Activated naive CD8-positive, alpha-beta T cell treated with anti-CD3 and anti-CD28 coated beads, Interleukin-2, amount 50 U/mL, for 24 hours (primary cell): ENCODE measurements at regions not wholly inside any gene's neighbourhood (a gene's known extent, or its start where the extent isn't known, plus 50 kb on each side); places are given as distances from the start of the nearest gene placed in this dataset.
A peak's percentile ranks its signal among the peaks of the same experiment; 100 is the strongest.

ENCODE experiments used
- ATAC-seq: fragments of 150-1000 bp; cut with Tn5 transposase; one replicate; pipeline ENCODE4 v1.10.0; 2021
- DNase-seq: peaks from one replicate; pipeline ENCODE4 v3.0.0; 2021
- H3K27ac Mint-ChIP-seq: one replicate; pipeline ENCODE4 v1.8.0; 2021; ENCODE audit warnings: mild to moderate bottlenecking, mixed read lengths
- H3K27me3 Mint-ChIP-seq: one replicate; pipeline ENCODE4 v1.8.0; 2021; ENCODE audit warnings: mixed read lengths
- H3K36me3 Mint-ChIP-seq: one replicate; pipeline ENCODE4 v1.8.0; 2021; ENCODE audit warnings: low read depth, mixed read lengths
- H3K4me1 Mint-ChIP-seq: one replicate; pipeline ENCODE4 v1.8.0; 2021; ENCODE audit warnings: mixed read lengths
- H3K4me3 Mint-ChIP-seq: one replicate; pipeline ENCODE4 v1.8.0; 2021; ENCODE audit warnings: mild to moderate bottlenecking, moderate library complexity, mixed read lengths
- H3K9me3 Mint-ChIP-seq: one replicate; pipeline ENCODE4 v1.8.0; 2021; ENCODE audit warnings: mixed read lengths

DNA sequence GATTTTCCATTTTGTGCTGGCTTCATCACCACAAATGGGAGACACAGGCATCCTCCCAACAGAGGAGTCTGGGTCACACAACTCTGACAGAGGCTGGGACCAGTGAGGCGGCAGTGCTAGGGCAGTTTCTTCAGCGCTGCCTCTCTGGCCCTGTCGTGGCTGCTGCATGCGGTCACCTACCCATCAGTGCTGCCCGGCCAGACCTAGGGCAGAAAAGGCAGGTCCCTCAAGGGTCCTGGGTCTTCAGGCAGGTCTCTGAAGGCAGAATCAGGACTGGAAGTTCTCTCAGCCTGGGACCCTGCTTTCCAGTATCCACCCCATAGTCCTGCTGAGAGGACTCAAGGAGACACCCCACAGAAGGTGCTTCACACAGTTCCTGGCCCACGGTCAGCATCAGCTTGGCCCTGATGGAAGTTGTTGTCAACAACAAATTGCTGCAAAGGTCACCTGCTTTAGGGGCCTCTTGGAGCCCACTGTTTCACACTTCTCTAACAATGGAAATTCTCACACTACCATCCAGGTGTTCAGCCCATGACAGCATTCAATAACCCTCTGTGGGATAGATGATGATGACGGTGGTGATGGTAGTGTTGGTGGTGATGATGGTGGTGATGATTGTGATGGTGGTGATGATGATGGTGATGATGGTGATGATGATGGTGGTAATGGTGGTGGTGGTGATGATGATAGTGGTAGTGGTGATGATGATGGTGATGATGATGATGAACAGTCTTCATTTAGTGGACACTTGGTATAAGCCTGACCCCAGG lies 146.4 kb upstream of the PPP1R26 start:
- Mint-ChIP-seq H3K4me3 (no peak overlapping the region), H3K36me3 (no peaks in the 10 kb centered on the region), H3K27me3 (peaks cover 8% of the 10 kb centered on the region), H3K27ac (no peak overlapping the region), H3K4me1 (no peaks in the 10 kb centered on the region), H3K9me3 (no peaks in the 10 kb centered on the region)
- ATAC-seq, result no peak
- DNase-seq, result no peak

- no peak for DNase-seq
- peaks cover 7% of the 10 kb centered on the region for H3K27me3 Mint-ChIP-seq
- no peaks in the 10 kb centered on the region for H3K36me3 Mint-ChIP-seq
- H3K9me3 Mint-ChIP-seq, result no peaks in the 10 kb centered on the region
- no peak overlapping the region for H3K4me3 Mint-ChIP-seq
- H3K27ac Mint-ChIP-seq, result no peak overlapping the region
- no peaks in the 10 kb centered on the region for H3K4me1 Mint-ChIP-seq
- no peak for ATAC-seq
Measured at GRCh38 chr9:135334953-135335460, 144.6 kb upstream of the PPP1R26 start.

- Mint-ChIP-seq H3K27ac (no peak overlapping the region), H3K27me3 (peaks cover 5% of the 10 kb centered on the region), H3K9me3 (no peaks in the 10 kb centered on the region), H3K4me1 (no peaks in the 10 kb centered on the region), H3K4me3 (no peak overlapping the region), H3K36me3 (no peaks in the 10 kb centered on the region)
- DNase-seq (no peak), ATAC-seq (no peak)
Measured at GRCh38 chr9:135335691-135336181, 143.8 kb upstream of the PPP1R26 start.

GRCh38 chr9:135336722-135337527 lies 142.7 kb upstream of the PPP1R26 start:
- Mint-ChIP-seq H3K27ac (no peak overlapping the region), H3K36me3 (no peaks in the 10 kb centered on the region), H3K4me1 (no peaks in the 10 kb centered on the region), H3K4me3 (no peak overlapping the region), H3K27me3 (no peaks in the 10 kb centered on the region), H3K9me3 (no peaks in the 10 kb centered on the region)
- DNase-seq (no peak), ATAC-seq (no peak)

GRCh38 chr9:135338546-135338945 lies 141.0 kb upstream of the PPP1R26 start:
- no peaks in the 10 kb centered on the region for H3K9me3 Mint-ChIP-seq
- H3K4me1 Mint-ChIP-seq, result no peaks in the 10 kb centered on the region

GRCh38 chr9:135339378-135339973 lies 140.1 kb upstream of the PPP1R26 start:
- Mint-ChIP-seq H3K4me1 (no peaks in the 10 kb centered on the region), H3K36me3 (no peaks in the 10 kb centered on the region), H3K4me3 (no peak overlapping the region), H3K9me3 (no peaks in the 10 kb centered on the region), H3K27me3 (no peaks in the 10 kb centered on the region), H3K27ac (no peak overlapping the region)
- ATAC-seq, result no peak
- DNase-seq, result no peak

More at GRCh38 chr9:135338546-135338945, 141.0 kb upstream of the PPP1R26 start:
- no peak for DNase-seq
- Mint-ChIP-seq H3K4me3 (no peak overlapping the region), H3K36me3 (no peaks in the 10 kb centered on the region), H3K27ac (no peak overlapping the region), H3K27me3 (no peaks in the 10 kb centered on the region)
- ATAC-seq, result no peak

DNA sequence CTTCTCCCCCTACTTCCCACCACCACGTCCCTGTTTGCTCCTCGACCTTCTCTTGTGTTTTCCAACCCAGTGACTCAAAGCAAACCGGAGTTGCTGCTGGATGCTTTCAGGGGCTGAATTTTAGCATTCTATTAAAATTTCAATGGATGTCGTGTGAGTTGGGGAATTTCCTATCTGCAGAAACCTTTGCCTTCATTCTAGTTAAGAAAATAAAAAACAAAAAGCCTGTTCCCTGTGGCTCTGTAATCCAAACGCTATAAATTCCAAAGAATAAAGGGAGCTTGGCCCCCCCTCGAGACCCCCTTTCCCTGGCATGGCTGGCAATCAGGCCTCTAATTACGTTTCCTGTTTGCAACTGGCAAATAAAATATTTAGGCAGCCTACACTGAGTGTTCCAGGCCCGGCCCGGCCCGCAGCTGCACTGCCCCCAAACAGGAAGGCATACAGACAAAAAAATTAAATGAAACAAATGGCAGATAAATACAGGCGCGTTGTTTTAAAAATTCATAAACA lies 139.4 kb upstream of the PPP1R26 start:
- H3K36me3 Mint-ChIP-seq, result no peaks in the 10 kb centered on the region
- no peaks in the 10 kb centered on the region for H3K9me3 Mint-ChIP-seq
- DNase-seq (no peak), ATAC-seq (no peak)
- no peak overlapping the region for H3K4me3 Mint-ChIP-seq
- no peaks in the 10 kb centered on the region for H3K4me1 Mint-ChIP-seq
- H3K27ac Mint-ChIP-seq, result no peak overlapping the region
- H3K27me3 Mint-ChIP-seq, result no peaks in the 10 kb centered on the region

DNA sequence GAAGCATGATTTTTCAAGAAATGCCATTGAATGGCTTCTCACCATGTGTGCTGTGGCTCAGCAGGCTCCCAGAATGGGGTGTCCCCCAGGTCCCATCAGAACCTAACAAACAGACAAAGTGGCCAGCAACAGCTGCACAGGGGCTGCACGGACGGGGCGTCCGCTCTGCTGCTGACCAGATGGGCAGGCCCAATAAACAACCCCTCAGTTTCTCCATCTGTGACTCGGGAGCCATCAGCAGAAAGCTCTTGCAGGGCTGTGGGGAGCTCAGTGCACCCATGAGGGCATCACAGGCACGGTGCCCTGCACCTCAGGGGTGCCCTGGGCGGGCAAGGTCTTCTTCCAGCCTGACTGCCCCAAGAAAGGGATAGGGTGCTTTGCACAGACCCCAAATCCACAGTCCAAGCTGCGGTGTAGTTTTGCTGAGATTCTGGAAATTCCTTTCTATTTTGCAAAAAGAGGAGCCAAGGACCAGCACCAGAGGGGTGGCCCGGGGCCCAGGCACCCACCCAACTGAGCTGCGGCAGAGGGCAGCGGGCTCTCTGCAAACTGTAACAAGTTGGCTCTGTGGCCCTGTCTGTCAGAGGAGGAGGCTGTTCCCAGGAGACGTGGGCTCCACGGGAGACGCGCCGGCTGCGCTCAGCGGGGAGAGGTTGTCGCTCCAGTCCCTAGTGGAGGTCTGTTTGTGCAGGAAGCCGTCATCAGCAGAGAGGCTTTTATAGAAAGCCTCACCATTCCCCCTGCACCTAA lies 138.7 kb upstream of the PPP1R26 start:
- Mint-ChIP-seq H3K4me1 (no peaks in the 10 kb centered on the region), H3K27ac (no peak overlapping the region), H3K9me3 (no peaks in the 10 kb centered on the region), H3K27me3 (no peaks in the 10 kb centered on the region), H3K36me3 (no peaks in the 10 kb centered on the region), H3K4me3 (no peak overlapping the region)
- ATAC-seq (no peak), DNase-seq (no peak)

DNA sequence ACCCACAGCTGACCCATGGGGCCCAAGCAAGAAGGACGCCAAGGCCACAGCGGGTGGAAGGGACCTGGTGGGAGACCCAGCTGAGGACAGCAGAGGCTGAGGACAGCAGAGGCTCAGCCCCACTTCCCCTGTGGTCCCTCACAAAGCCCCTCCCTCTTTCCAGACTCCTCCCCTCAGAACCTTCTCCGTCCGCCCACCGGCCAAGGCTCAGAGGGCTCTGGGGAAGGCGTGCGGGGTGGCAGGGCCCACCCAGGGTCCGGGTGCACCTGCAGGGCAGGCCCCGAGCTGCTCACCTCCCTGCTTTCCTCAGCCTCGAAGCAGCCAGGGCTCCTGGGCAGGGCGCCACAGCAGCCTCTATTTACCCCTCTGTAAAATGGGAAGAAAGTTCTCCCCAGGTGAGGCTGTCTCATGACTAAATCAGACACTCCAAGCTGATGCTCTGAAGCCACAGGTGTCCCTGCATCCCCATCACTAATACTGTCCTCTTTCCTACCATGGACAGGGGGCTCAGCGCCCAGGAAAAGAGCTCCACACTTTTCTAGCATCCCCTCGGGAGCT lies 137.9 kb upstream of the PPP1R26 start:
- no peak overlapping the region for H3K27ac Mint-ChIP-seq
- no peaks in the 10 kb centered on the region for H3K4me1 Mint-ChIP-seq

GRCh38 chr9:135342206-135343130 lies 137.1 kb upstream of the PPP1R26 start:
- H3K27ac Mint-ChIP-seq, result no peak overlapping the region
- H3K4me3 Mint-ChIP-seq, result no peak overlapping the region
- no peaks in the 10 kb centered on the region for H3K9me3 Mint-ChIP-seq
- DNase-seq (no peak), ATAC-seq (no peak)
- H3K4me1 Mint-ChIP-seq, result no peaks in the 10 kb centered on the region
- no peaks in the 10 kb centered on the region for H3K27me3 Mint-ChIP-seq
- no peaks in the 10 kb centered on the region for H3K36me3 Mint-ChIP-seq

More for the DNA sequence above, 137.9 kb upstream of the PPP1R26 start:
- Mint-ChIP-seq H3K4me3 (no peak overlapping the region), H3K36me3 (no peaks in the 10 kb centered on the region), H3K27me3 (no peaks in the 10 kb centered on the region), H3K9me3 (no peaks in the 10 kb centered on the region)
- DNase-seq (no peak), ATAC-seq (no peak)

GRCh38 chr9:135343136-135343535 lies 136.4 kb upstream of the PPP1R26 start:
- no peak overlapping the region for H3K4me3 Mint-ChIP-seq
- no peak overlapping the region for H3K27ac Mint-ChIP-seq
- H3K4me1 Mint-ChIP-seq, result no peaks in the 10 kb centered on the region
- H3K36me3 Mint-ChIP-seq, result no peaks in the 10 kb centered on the region
- no peak for ATAC-seq
- H3K9me3 Mint-ChIP-seq, result no peaks in the 10 kb centered on the region
- H3K27me3 Mint-ChIP-seq, result no peaks in the 10 kb centered on the region
- DNase-seq, result no peak

- no peak overlapping the region for H3K27ac Mint-ChIP-seq
- H3K27me3 Mint-ChIP-seq, result no peaks in the 10 kb centered on the region
- no peaks in the 10 kb centered on the region for H3K4me1 Mint-ChIP-seq
- H3K9me3 Mint-ChIP-seq, result no peaks in the 10 kb centered on the region
- H3K36me3 Mint-ChIP-seq, result no peaks in the 10 kb centered on the region
- ATAC-seq, result peak; percentile 33
- no peak overlapping the region for H3K4me3 Mint-ChIP-seq
- peak; percentile 69 for DNase-seq
Measured at GRCh38 chr9:135343837-135344522, 135.6 kb upstream of the PPP1R26 start.
